AG08395 (cell line): ENCODE measurements at regions not wholly inside any gene's neighbourhood (a gene's known extent, or its start where the extent isn't known, plus 50 kb on each side); places are given as distances from the start of the nearest gene placed in this dataset.

Experiments
- DNase-seq: peaks from one replicate; pipeline ENCODE4 v3.0.0; 2012; ENCODE audit warnings: mixed read lengths, low spot score

- DNase-seq, result no peak
Observed at GRCh38 chr11:70703141-70704064, 305.1 kb downstream of the CTTN start.

- no peak for DNase-seq
Observed at GRCh38 chr11:70705097-70705496, 306.8 kb downstream of the CTTN start.

GRCh38 chr11:70705930-70706329 lies 307.6 kb downstream of the CTTN start:
- DNase-seq, result no peak

- no peak for DNase-seq
Observed at GRCh38 chr11:70707821-70708220, 309.5 kb downstream of the CTTN start.

GRCh38 chr11:70709596-70709995 lies 311.3 kb downstream of the CTTN start:
- DNase-seq, result no peak

GRCh38 chr11:70710192-70710591 lies 311.9 kb downstream of the CTTN start:
- no peak for DNase-seq

GRCh38 chr11:70710601-70711000 lies 312.3 kb downstream of the CTTN start:
- no peak for DNase-seq

- no peak for DNase-seq
Observed at GRCh38 chr11:70711095-70711910, 313.0 kb downstream of the CTTN start.

GRCh38 chr11:70711911-70712185 lies 313.5 kb downstream of the CTTN start:
- DNase-seq, result no peak

GRCh38 chr11:70712471-70712870 lies 314.1 kb downstream of the CTTN start:
- DNase-seq, result no peak

GRCh38 chr11:70713086-70713835 lies 314.9 kb downstream of the CTTN start:
- no peak for DNase-seq

GRCh38 chr11:70713988-70714665 lies 315.8 kb downstream of the CTTN start:
- no peak for DNase-seq

GRCh38 chr11:70715166-70715951 lies 317.0 kb downstream of the CTTN start:
- DNase-seq, result no peak

GRCh38 chr11:70716216-70716615 lies 317.9 kb downstream of the CTTN start:
- no peak for DNase-seq

GRCh38 chr11:70716986-70717775 lies 318.9 kb downstream of the CTTN start:
- no peak for DNase-seq

- DNase-seq, result no peak
Observed at GRCh38 chr11:70717936-70718595, 319.7 kb downstream of the CTTN start.

GRCh38 chr11:70719516-70719915 lies 321.2 kb downstream of the CTTN start:
- no peak for DNase-seq

GRCh38 chr11:70720281-70720680 lies 322.0 kb downstream of the CTTN start:
- DNase-seq, result no peak

- DNase-seq, result no peak
Observed at GRCh38 chr11:70721006-70721405, 322.7 kb downstream of the CTTN start.

- DNase-seq, result no peak
Observed at GRCh38 chr11:70725278-70725677, 326.9 kb downstream of the CTTN start.
